Stimulated activated CD8-positive, alpha-beta memory T cell treated with anti-CD3 and anti-CD28 coated beads, Interleukin-15, amount 100 ng/mL, for 48 hours (primary cell): ENCODE measurements at regions not wholly inside any gene's neighbourhood (a gene's known extent, or its start where the extent isn't known, plus 50 kb on each side); places are given as distances from the start of the nearest gene placed in this dataset.
"Not testable (repeated sequence)": the region's sequence is repeated elsewhere in the genome, so short reads cannot be mapped to it uniquely, and the experiment has no call there.

ENCODE experiments used
- DNase-seq, 2 donors: peaks; one replicate each; pipeline ENCODE4 v3.0.0-alpha.2; 2020; ENCODE audit warnings: low read depth in 2 of 2

DNA sequence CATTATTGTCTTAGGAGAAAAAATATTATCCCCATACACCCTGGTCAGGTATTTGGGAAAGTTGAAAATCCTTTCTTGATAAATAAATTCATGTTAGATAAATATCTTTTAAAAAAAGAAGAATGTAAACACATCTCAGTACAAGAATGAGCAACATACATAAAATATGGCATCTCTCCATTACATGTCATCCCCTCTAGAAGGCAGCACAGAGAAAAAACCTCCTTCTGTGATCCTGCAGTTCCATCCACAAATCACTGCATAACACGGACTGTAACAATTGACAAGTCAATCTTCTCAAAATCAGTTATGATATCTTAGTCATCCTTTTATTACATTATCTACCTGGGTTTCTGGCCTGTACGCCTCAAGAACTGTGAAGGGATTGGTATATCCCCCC lies 683.9 kb upstream of the KLHL1 start:
- no peak for DNase-seq

DNA sequence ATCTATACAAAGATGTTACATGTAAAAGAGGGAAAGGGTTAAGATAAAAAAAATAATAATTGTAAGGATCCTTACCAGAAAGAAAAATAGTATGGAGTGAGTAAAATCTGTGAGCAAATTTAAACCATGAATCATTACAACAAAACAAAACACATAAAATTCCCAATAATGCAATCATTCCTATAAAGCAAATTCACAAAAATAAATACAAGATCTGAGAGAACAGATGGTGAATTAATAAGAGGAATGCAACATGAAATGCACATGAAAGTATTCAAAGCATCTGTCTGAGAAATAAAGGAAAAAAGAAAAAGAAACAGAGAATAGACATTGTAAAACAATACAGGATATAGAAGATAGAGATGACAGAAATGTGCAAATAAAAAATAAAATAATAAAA lies 681.5 kb upstream of the KLHL1 start:
- no peak for DNase-seq

DNA sequence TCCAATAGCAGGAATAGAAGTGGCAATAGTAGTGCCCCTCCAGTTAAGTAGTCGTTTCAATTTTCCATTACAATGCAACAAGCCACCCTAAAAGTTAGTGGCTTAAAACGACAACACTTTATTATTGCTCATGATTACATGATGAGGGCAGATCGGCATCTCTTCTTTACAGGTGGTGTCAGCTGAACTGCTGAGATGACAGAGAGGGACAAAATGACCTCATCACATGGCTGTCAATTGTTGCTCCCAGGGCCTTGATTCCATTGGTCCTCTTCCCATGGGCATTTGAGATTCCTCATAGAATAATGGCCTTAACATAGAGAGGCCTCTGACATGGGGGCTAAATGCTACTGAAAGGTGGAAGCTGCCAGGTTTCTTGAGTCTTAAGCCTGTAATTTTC lies 679.8 kb upstream of the KLHL1 start:
- no peak for DNase-seq

DNA sequence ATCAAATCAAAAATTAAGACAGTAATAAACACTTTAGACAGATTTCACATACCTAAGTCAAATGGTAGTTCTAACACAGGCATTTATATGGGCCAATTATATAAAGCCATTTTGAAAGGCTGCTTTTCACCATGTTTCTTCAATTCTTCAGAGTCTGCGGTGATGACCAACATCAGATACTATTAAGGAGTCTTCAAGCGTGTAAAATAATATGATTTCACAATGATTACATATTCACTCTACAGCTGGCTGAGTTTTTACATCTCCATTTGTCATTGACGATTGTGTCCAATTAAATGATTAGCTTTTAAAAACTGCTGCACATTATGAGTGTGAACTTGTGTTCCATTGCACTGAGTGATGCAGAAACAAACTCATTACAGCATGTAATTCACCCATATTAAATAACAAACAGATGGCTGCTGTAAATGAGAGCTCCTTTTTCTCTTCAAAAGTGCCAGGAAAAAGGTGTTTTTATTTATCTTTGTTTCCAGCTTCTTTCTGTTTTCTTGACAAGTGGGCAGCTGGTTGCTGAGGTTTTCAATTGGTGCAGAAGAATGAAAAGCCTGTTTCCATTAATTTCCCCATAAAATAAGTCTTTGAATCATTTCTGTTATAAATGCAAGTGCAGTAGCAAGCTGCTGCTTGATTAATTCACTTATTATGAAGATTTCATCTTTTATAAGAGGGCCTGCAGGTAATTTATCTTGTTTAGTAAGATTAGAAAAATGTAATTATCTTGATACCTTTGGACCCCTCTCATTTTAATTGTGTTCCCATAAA lies 676.1 kb upstream of the KLHL1 start:
- no peak for DNase-seq

DNA sequence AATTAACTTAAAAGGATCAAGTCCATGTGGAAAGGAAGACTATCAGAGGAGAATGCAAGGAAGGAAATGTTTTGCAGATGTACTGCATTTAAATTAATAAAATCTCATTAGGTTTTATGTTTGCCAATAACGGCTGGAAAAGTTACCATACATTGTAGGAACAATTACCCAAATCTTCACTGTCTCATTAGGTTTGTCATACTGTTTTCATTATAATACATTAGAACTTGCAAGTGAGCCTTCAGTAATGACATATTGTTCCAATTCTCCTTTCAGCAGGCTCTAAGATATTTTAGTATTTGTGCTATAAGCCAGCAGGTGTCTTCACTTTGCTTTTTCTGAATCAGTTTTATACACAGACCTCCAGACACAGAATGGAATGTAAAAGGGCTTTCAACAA lies 661.6 kb upstream of the KLHL1 start:
- no peak for DNase-seq

DNA sequence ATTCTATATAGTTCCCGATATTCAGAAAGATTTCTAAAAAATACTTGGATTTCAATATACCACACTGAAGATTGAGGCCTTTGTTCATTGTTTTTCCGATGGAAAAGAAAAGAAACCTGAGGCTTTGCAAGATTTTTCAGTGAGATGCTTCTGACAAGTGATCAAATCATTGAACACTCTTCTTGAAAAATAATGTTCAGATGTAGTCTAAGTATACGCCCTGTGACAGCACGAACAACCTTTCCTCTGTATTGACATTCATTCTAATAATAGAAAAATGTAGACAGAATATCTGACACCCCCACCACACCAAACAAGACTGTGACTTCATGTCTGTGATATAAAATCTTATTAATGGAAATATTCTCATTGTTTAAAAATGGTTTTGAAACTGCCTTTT lies 650.7 kb upstream of the KLHL1 start:
- DNase-seq, result no peak

DNA sequence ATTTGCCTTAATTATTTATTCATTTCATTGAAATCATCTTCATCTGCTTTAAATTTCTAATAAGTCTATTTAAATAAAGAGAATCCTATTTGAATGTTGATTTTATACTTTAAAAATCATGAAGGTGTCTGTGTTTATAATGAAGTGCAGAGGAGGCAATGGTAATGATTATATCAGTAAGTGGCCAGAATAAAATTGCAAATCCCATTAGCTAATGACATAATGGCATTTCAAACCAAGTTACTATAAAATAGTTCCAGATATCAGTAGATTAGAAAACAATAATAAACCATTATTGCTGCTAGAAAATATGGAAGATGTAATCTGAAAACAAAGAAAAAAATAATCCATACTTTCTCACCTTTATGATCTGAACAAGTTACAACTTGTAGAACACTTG lies 647.8 kb upstream of the KLHL1 start:
- DNase-seq, result no peak

DNA sequence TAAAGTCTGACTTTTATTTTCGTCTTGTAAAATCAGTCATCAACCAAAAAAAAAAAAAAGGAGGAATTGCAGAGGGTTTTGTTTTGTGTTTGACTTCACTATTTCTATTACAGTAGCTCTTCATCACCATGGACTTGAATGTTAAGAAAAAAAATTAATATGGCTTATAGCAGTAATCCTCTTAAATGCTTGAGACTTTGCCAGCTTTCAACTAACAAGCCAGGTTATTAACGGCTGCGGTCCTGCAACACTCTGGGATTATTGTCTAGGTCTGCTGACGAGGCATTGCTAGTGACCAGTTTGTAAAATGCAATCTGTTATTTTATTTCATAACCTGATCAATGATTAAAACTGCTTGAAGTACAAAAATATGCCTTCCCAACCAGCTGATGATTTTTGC lies 647.2 kb upstream of the KLHL1 start:
- DNase-seq, result no peak

DNA sequence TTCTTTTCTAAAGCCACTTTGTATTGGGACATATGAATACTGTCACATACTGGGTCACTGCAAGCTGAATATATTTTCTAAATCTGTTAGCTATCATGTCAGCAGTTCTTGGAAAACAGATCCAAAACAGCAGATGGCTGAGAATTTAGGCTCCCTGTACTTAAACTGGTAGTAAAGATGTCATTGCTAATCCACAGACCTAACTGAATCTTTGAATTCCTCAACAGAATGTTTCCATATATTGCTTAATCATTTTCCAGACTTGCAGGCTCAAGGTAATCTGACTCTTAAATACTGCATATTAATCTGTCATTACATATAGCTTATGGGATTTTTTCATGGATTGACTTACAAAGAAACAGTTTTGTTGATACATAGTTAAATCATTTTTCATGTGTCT lies 639.0 kb upstream of the KLHL1 start:
- DNase-seq, result no peak

DNA sequence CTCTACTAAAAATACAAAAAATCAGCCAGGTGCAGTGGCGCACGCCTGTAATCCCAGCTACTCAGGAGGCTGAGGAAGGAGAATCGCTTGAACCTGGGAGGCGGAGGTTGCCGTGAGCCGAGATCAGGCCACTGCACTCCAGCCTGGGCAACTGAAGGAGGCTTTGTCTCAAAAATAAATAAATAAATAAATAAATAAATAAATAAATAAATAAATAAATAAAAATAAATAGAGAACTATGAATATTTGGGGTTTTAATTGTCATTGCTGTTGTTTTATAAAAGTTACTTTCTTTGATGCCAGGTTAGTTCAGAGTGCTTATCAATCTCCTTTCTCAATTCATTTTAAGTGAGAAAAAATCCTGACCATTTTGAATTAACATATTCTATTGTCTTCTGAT lies 638.2 kb upstream of the KLHL1 start:
- DNase-seq, result not testable (repeated sequence)

DNA sequence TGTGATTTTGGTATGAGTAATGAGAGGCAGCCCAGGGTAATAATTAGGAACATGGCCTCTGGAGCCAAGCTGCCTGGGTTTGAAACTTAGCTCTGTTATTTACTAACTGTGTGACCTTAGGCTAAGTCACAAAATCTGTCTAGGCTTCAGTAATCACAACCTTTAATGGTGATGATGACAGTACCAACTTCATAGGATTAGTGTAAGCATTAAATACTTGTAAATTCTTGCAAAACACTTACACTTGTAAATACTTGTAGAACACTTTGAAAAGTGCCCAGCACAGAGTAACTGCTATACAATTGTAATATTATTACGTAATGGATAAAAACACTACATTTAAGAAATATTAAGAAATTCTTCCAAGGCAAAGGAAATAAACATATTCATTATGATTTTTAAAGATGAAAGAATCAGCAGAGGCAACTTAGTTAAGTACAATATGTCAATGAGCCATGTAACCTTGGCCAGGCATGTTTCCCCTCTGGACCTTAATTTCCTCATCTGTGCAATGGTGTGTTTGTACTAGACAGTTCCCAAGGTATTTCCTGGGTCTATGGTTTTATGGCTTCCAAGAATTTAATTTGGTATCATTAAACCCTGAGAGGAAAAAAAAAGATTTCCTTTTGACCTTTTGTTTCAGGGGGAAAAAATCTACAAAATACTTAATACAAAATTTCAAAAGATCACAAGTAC lies 628.5 kb upstream of the KLHL1 start:
- DNase-seq, result no peak

DNA sequence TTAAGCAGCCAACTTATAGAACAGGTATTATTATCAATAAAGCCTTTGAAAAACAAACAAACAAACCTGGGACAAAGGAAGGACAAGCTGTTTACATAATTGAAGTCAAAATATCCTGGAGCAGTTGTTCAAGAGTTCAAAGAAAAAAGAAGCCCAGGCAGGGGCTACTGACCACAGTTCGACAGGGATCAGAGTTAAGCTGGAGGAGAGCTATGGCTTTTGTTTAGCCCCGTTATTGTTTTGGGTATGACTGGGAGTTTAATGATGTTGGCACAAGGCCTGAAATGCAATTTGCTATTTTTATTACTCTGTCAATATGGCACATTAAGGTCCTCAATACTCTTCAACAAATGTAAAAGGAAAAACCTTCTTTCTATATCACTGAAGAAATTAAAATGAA lies 624.4 kb upstream of the KLHL1 start:
- DNase-seq, result no peak

DNA sequence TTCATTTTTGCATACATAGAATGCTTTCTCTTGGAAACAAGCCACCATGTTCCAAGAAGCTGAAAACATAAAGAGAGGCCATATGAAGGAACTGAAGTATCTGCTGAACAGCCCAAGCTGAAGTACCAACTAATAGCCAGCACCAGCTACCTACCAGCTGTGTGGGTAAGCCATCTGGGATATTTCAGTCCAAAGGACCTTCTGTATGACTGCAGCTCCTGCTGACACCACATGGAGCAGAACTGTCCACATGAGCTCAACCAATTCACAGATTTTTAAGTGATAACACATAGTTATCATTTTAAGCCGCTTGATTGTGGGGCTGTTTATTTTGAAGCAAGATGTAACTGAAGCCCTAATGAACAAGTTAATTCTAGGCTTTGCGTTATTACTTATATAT lies 621.1 kb upstream of the KLHL1 start:
- DNase-seq, result no peak

DNA sequence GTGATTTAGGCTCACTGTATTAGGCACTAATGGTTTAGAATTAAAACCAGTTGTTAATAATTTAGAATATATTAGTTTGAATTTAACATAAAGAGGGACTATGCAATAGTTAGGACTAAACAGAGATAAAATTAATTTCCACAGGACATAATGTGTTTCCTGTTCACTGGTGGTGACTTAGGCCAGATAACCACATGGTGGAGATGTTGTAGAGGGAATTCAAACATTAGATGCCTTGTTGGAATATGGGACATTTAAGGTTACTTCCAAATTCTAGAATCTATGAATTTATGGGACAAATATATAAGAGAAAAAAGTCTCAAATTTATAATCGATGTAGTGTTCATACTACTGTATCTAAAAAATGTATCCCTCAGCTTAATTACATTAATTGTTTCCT lies 615.5 kb upstream of the KLHL1 start:
- DNase-seq, result no peak

DNA sequence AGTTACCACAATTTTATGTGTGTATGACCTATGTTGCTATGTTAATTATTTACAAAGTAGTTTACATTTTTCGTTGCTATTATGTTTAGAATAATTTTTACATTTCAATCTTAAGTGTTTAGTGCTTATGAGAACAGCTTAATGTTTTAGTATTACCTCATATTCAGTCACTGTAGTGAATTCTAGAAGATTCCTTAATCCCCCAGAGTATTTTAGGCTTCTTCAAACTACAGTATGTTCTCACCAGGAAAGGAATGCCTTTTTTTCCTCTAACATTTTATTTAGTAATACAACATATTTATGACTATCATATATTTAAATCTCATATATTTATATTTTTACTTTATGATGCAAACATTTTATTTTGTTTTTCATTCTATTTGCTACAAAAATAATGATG lies 612.1 kb upstream of the KLHL1 start:
- DNase-seq, result no peak

DNA sequence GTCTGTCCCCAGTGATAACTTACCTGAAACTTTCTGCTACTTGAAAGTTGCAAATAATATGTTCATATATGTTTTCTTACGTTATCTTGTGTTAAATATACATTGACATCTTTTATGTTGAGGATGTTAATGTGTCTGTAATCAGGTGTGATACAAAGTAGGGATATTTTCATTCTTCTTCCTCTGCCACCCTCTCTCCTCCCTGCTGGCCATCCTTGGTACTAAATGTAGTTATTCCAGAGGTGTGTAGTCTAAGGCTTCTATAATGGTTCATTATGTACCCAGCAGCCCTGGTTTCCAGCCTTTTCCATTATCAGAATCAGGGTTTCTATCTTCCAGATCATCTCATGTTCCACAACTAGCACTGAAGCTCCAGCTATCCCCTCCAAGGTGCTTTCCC lies 606.7 kb upstream of the KLHL1 start:
- no peak for DNase-seq

DNA sequence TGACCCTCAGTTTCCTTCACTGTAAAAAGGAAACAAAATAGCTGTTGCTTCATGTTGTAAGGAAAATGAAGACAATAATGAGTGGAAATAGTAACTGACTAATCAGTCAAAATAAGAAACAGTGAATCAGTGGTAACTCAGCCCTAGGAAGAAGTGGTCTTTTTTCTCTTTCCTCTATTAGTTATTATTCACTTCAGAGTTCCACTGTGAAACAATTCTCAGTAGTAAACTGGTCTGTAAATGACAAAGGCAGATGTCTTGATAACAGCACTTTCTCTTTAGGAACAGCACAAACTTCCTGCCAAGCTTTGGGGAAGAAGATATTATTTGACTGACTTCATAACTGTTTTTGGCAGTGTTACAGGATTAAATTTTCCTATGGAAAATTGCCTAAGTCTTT lies 600.5 kb upstream of the KLHL1 start:
- DNase-seq, result no peak

DNA sequence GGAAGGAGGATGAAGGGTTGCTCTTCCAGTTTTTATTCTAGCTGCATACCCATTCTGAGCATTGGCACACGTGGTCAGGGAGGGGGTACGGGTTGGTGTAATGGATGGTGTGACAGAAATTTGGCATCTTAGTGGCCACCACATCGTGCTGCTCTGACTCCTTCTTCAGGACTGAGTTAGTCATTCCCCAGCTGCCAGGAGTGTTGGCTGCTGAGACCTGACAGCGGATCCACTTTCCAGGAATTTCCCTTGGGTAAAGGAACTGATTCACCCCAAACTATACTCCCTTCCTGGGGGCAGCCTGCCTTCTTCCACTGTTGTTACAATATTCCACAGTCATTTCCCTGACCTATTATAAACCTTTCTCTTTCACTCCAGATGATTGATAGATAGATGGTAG lies 595.5 kb upstream of the KLHL1 start:
- no peak for DNase-seq

DNA sequence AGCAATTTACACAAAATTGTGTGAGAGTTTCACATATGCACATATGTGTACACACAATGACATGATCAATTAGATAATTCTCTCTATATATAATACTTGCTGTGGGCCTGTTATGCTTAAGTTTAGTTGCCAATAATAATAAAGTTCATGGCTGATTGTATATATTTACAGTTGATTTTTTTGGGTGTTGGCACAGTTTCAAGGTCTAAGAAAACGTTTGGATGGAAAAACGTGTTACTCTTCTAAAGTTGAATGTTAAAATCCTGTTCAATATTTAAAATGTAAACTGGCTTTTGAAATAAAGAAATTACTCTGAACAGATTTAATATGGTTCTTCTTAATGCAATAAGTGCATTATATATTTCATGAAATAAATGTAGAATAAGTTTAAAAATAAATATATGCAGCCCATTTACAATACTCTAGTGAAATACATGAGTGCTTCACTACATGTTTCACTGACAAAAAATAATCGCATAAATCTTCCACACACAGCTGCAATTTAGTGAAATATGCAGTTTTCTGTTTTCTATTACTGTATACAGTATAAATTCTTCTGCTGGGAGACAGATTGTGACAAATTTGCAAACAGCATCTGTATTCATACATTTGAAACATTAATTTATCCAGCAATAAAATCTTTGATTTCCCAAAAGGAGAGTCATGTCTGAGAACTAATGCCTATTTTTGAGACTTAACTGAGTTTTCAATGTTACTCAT lies 586.9 kb upstream of the KLHL1 start:
- DNase-seq, result no peak

DNA sequence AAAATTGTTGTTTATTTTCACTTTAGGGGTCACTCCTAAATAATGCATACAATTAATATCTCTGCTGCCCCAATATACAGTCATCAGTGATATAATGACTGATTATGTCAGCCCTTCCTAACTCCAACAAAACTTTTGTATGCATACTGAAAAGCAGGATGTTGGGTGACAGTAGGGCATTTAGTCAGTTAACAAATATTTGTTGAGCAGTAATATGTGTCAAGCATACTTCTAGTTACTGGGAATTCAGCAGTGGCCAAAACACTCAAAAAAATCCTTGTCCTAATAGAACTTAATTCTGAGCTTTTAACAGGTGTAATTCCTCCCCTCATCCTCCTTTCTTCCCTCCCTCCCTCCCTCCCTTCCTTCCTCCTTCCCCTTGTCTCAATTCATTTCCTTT lies 560.7 kb upstream of the KLHL1 start:
- no peak for DNase-seq

DNA sequence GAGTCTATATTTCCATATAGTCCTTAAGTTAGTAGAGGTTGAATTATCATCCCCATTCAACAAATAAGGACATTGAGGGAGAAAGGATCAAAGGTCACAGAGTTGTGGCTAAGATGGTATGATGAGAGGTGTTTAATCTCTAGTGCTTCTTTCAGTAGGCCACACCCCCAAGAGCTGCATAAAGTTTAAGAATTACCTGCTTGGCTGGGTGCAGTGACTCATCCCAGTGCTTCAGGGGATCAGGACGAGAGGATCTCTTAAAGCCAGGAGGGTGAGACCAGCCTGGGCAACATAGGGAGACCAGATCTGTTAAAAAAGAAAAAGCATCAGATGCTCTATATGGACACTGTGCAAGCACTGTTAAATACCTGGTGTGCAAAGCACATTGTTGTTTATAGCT lies 560.0 kb upstream of the KLHL1 start:
- no peak for DNase-seq

DNA sequence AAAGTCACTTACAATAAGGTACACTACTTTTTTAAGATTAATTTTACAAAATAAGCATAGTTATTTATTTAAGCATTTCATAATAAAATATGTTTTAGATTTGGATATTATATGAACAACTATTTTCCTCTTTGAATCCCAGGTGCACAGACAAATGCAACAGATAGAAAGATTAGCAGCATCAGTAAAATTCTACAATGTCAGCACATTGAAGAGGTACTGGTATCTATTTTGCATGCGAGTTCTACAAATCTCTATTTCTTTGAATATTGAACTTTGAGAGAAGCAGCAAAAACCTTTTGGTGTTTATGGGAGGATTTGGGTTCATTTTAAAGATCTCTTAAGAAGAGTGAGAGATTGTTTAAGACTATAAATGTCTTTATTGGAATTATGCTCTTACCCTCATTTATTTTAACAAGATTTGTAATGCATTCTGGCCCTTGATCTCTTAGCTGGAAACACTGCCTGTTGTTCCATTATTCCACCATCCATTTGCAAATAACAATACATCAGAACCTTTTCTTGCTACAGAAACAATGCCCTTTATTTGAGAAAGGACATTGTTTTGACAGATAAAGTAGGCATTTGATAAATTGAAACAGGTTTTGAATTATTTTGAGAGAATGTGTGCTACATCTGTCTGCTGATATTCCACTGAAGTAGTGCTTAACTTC lies 558.8 kb upstream of the KLHL1 start:
- DNase-seq, result no peak
